AG09309 (cell line): ENCODE measurements at regions not wholly inside any gene's neighbourhood (a gene's known extent, or its start where the extent isn't known, plus 50 kb on each side); places are given as distances from the start of the nearest gene placed in this dataset.

ENCODE experiments used
- DNase-seq: peaks from one replicate; pipeline ENCODE4 v3.0.0-alpha.2; 2010; ENCODE audit warnings: low read depth
- H3K4me3 ChIP-seq: 2 replicates; pipeline ENCODE4 v1.5.1; 2011; ENCODE audit warnings: mild to moderate bottlenecking, low read depth, low read length, moderate library complexity; ENCODE audit not compliant: control insufficient read depth
- TF ChIP-seq, protein P1 (sequence below): IDR thresholded peaks from 2 replicates; pipeline ENCODE4 v1.5.1; 2011; ENCODE audit warnings: mild to moderate bottlenecking, low read depth, low read length, inconsistent platforms; ENCODE audit not compliant: insufficient read depth, control insufficient read depth; ENCODE audit errors: missing control alignments

DNA sequence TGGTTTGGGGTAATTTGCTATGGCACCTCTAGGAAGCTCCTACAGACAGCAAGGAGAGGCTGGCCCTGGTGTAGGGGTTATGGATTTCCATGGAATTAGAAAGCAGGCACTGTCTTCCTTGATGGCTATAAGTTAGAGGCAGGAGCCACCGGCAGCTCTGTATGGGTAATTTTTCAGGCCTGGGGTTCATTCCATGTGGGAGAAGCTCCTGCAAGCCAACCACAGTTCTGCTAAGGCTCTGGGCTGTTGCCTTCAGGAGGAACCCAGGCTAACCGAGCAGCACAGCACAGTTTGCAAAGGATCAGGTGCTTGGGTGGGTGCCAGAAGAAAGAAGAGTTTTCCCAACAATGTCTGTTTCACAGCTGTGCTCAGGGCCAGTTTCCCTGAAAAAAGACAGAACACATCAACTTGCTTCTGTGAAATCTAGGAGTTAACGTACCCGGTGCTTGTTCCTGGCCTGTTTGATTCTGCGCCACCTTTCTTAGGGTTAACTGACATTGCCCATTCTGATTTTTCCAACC, 162.8 kb upstream of the MYLIP start:
- no peak overlapping the region for H3K4me3 ChIP-seq
- TF ChIP-seq, protein P1, sequence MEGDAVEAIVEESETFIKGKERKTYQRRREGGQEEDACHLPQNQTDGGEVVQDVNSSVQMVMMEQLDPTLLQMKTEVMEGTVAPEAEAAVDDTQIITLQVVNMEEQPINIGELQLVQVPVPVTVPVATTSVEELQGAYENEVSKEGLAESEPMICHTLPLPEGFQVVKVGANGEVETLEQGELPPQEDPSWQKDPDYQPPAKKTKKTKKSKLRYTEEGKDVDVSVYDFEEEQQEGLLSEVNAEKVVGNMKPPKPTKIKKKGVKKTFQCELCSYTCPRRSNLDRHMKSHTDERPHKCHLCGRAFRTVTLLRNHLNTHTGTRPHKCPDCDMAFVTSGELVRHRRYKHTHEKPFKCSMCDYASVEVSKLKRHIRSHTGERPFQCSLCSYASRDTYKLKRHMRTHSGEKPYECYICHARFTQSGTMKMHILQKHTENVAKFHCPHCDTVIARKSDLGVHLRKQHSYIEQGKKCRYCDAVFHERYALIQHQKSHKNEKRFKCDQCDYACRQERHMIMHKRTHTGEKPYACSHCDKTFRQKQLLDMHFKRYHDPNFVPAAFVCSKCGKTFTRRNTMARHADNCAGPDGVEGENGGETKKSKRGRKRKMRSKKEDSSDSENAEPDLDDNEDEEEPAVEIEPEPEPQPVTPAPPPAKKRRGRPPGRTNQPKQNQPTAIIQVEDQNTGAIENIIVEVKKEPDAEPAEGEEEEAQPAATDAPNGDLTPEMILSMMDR = no peak
- DNase-seq = no peak

DNA sequence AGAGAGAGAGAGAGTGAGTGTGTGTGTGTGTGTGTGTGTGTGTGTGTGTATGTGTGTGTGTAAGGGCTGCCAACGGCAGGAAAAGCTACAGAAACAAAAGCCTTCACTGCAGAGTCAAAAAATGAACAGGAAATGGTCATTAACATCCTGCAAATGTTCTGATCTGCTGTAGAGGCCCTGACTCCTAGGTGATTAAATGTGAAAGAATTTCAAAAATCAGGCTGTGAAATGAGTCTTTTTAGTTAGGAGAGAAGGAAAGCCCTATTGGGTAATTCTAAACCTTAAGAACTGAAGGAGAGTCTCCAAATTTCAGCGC, 166.5 kb upstream of the MYLIP start:
- peak; percentile 74 for DNase-seq
- H3K4me3 ChIP-seq = no peak overlapping the region
- TF ChIP-seq, protein P1 = no peak

DNA sequence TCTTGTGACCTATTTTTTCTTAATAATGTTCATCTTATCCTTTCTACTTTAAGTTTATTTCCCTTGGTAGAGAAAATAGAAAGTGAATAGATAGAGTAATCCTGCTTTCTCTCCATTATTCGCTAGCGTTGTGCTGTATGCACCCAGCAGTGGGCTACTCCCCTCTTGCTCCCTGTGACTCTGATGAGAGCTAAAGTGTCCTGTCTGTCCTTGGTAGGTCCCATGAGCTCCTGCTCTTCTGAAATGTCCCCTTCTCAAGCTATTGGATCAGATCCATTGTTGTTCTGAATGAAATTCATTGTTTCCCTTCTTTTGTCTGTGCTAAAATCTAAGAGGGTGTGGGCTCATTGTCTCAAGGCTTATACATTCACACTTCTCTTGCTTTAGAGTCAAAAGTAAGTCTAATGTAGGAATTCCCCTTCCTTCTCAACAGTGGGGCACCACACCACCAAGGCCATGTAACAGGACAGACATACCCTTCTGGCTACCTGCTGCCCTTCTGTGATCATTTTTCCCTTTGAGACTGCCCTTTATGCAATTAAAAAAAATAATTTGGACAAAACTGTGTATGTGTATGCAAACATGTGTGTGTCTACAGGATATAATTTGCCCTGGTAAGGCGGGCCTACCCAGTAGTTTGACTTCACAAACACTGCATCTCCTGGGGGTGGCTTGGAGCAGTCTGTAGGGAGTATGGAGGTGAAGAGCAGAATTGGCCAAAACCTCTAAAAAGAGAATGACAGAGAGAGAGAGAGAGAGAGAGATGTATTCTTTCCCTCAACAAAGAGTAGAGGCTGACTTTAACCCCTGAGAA, 167.0 kb upstream of the MYLIP start:
- no peak for DNase-seq
- no peak overlapping the region for H3K4me3 ChIP-seq
- TF ChIP-seq, protein P1 = no peak

DNA sequence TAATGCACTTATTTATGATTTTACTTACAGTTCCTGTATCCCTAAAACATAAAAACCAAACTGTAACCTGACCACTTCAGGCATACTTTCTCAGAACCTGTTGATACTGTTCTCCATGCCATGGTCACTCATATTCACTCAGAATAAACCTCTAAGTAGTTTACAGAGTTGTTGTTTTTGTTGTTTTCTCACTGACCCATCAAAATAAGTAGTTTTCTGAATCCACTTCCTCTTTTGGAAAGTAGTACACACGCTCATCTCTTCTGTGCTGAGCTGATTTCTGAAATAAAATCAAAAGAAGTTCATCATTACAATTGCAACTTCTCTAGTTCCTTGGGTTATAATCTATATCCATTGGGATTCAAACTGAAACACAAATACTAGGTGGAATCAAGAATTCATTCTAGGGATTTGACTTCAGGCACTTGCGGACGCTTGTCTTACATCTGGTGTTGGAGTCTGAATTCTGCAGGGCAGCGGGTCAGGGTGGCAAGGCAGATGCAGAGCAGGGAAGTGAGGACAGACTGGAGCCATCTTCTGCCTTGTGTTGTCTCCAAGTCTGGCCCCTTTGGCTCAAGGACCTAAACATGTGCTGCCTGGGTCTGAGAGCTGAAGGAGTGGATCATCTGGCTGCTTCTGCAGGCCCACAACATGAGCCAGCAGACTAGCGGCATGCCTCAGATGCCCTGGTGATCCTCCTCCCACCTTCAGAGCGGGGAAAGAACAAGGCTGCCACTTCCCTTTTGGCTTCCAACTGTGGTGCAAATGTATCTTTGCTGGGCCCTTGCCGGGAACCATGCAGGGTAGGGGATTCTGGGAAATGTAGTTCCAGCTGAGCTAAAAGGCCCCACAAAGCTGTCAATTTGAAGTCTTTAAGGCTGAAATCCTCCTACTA, 167.9 kb upstream of the MYLIP start:
- TF ChIP-seq, protein P1 = no peak
- H3K4me3 ChIP-seq = no peak overlapping the region
- DNase-seq = no peak

DNA sequence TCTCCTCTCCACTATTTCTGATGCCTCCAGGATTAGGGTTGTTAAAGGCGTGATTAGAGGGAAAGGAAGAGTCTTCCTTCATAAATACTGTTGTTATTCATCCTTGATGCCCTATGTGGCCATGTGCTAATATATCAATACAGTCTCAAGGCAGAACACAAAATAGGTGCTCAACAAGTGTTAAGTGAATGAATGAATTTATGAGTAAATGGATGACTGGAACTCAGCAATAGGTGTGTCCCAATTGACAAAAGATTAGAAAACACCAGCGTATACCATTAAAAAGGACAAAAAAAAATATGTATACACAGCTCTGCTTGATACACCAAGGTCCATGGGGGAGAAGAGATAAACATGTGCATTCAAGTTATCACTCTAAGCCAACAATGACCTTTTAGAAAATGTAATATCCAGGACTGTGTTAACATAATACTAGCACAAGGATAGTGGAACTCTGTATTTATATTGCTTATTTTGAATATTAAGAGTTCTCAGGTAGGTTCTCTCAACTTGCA, 171.2 kb upstream of the MYLIP start:
- no peak for DNase-seq
- no peak overlapping the region for H3K4me3 ChIP-seq
- TF ChIP-seq, protein P1 = no peak

DNA sequence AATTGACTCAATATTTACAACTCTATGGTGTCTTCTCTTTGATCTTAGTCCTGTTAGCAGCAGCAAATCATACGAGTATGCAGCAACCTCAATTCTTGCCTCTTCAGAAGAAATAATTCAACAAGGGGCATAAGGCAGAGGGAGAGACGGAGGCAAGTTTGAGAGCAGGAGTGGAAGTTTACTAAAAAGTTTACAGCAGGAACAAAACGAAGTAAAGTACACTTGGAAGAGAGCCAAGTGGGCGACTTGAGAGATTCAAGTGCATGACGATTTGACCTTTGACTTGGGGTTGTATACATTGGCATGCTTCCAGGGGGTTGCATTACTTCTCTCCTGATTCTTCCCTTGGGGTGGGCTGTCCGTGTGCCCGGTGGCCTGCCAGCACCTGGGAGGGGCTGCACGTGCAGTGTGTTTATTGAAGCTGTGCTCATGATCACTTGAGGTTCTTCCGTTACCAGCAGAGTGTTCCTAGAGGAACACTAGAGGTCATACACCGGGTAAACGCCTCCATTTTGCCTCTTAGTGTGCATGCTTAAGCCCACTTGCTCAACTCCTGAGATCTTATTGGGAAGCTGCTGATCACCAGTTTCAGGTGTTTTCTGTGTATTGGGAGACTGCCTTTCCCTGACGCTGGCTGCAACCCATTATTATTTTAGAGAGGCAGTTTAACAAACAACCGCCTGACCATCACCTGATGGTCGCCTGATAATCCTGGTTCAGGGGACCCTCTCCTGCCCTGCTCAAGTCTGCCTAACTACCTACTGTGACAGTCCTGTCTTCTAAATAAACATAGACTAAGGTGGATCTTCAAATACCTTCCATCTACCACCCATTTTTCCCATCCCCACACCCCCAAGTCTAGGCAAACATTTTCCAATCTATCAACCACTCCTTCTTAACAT, 172.4 kb upstream of the MYLIP start:
- TF ChIP-seq, protein P1 = no peak
- H3K4me3 ChIP-seq = no peak overlapping the region
- DNase-seq = no peak
